ENCODE measurements at regions not wholly inside any gene's neighbourhood (a gene's known extent, or its start where the extent isn't known, plus 50 kb on each side); places are given as distances from the start of the nearest gene placed in this dataset.

DNA sequence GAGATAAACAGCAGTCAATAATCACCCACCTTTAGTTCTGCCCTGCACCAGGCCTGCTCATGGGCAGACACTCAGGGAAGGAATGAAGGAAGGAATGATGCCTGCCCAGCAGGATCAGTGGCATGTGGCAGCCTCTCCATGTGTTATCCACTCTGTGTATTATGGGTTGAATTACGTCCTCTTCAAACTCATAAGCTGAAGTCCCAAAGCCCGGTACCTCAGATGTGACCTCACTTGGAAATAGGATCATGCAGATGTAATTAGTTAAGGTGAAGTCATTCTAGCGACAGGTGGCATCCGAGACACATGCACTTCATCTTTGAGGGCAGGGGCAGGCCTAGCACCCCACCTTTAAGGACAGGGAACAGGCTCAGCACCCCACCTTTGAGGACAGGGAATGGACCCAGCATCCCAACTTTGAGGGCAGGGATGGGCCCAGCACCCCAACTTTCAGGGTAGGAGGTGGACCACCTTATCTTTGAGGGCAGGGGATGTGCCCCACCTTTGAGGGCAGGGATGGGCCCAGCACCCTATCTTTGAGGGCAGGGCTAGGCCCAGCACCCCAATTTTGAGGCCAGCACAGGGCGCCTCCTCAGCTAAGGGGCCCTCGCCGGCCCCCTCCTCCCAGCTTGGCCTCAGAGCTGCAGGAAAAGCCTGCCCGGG lies 127.6 kb downstream of the URI1 start:
- no peaks in the 10 kb centered on the region for H4K20me1 ChIP-seq (ENCODE audit: control insufficient read depth, insufficient read depth)
- no peak overlapping the region for H3K4me3 ChIP-seq
- WGBS (ENCODE audit: insufficient coverage, insufficient replicate concordance, low lambda C conversion rate, missing lambda C conversion rate) = 34% methylated on average over 8 of the region's 8 CpGs
- intact Hi-C loops (cut with micrococcal nuclease; ENCODE audit: unreplicated experiment) = no loop called here
- no peaks in the 10 kb centered on the region; a peak in 2 of 4 replicates for H3K27me3 ChIP-seq (replicated peaks in 1 of 2; ENCODE audit: control insufficient read depth in 2 of 2, insufficient read depth in 2 of 2, low read length in 1 of 2)
- H3K36me3 ChIP-seq (ENCODE audit: control insufficient read depth in 2 of 2, insufficient read depth in 2 of 2, low read length in 1 of 2) = no peaks in the 10 kb centered on the region
- in situ Hi-C loops (cut with MboI) = no loop called here
- BruUV-seq (replicated peaks) = no TSS peak
- H3K9ac ChIP-seq (ENCODE audit: control insufficient read depth, insufficient read depth, low read length) = no peak overlapping the region
- SMC1A ChIA-PET (ENCODE audit: uncharacterized antibody, unreplicated experiment) = no interaction called here
- H3K79me2 ChIP-seq (ENCODE audit: control insufficient read depth, insufficient read depth, low read length) = no peaks in the 10 kb centered on the region
- H3K27ac ChIP-seq (ENCODE audit: control insufficient read depth, insufficient read depth) = no peak overlapping the region
- no peaks in the 10 kb centered on the region for H3K9me3 ChIP-seq (replicated peaks; ENCODE audit: control insufficient read depth, insufficient read depth, low read length)
- POLR2A ChIA-PET = no interaction called here
- H3K4me2 ChIP-seq (ENCODE audit: control insufficient read depth, insufficient read depth) = no peak overlapping the region
- DNase-seq (ENCODE audit: low read depth, low spot score) (no peak), ATAC-seq (no peak), FAIRE-seq (no peak)
- no peak overlapping the region for H2AFZ ChIP-seq (ENCODE audit: control insufficient read depth, low read depth, low read length)
- RAD21 ChIA-PET (ENCODE audit: unreplicated experiment) = no interaction called here
- no peaks in the 10 kb centered on the region for H3K4me1 ChIP-seq (ENCODE audit: control insufficient read depth, insufficient read depth, low read length)
- TF ChIP-seq, protein P1, sequence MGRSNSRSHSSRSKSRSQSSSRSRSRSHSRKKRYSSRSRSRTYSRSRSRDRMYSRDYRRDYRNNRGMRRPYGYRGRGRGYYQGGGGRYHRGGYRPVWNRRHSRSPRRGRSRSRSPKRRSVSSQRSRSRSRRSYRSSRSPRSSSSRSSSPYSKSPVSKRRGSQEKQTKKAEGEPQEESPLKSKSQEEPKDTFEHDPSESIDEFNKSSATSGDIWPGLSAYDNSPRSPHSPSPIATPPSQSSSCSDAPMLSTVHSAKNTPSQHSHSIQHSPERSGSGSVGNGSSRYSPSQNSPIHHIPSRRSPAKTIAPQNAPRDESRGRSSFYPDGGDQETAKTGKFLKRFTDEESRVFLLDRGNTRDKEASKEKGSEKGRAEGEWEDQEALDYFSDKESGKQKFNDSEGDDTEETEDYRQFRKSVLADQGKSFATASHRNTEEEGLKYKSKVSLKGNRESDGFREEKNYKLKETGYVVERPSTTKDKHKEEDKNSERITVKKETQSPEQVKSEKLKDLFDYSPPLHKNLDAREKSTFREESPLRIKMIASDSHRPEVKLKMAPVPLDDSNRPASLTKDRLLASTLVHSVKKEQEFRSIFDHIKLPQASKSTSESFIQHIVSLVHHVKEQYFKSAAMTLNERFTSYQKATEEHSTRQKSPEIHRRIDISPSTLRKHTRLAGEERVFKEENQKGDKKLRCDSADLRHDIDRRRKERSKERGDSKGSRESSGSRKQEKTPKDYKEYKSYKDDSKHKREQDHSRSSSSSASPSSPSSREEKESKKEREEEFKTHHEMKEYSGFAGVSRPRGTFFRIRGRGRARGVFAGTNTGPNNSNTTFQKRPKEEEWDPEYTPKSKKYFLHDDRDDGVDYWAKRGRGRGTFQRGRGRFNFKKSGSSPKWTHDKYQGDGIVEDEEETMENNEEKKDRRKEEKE (IDR thresholded peaks at IDR 0.05) = no peak
- TF ChIP-seq ZZZ3 (IDR thresholded peaks at IDR 0.05; ENCODE audit: control insufficient read depth, insufficient read length, low read depth) (no peak), NBN (IDR thresholded peaks at IDR 0.05) (no peak), NFYA (IDR thresholded peaks at IDR 0.05; ENCODE audit: borderline replicate concordance, low read depth, low read length) (no peak), ZBTB4 (CRISPR knock-in tag; IDR thresholded peaks at IDR 0.05) (no peak), CHD1 (IDR thresholded peaks at IDR 0.05; ENCODE audit: low read depth, low read length) (no peak)
- CTCF ChIA-PET = interaction anchor here (1.1 kb wide), 1 partner anchor 532 kb away, joined by 3 read pairs; no protein-coding TSS in a partner anchor
